ENCODE measurements at regions not wholly inside any gene's neighbourhood (a gene's known extent, or its start where the extent isn't known, plus 50 kb on each side); places are given as distances from the start of the nearest gene placed in this dataset.

DNA sequence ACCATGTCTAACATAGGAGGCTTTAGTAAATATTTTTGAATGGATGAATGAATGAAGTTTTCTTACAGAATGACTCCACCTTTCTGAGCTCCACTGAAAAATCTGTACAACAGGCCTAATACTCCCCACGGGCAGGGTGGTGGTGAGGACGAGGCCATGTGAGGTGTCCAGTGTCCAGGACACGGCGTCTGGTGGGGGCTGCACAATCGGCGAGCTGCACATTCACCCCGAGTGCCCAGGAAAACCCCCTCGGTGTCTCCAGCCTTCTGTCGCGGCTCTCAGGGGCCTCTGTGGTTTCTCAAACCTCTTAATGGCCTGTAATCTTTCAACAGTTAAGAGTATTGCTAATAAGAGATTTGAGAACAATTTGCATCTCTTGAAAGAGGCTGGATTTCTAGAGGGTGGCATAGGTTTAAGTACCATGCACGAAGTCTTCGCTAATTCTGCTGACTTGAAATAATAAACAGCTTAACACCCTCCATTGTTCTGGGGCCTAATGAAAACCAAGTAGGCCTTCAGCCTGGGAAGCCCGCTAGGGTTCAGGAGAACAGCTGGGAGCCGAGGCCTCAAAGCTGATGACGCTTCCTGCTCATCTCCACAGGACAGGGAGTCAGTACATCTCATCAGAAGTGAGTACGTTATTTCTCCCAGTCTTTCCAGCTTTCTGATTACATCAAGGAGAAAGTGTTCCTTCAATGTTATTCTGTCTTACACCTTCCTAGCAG lies 304.6 kb upstream of the FOXF1 start:
- H3K4me3 ChIP-seq = no peak overlapping the region
- DNase-seq = no peak
- H3K27me3 ChIP-seq = peaks cover 0 to 15% (median under 1%) of the 10 kb centered on the region in 3 donors
- no peaks in the 10 kb centered on the region for H3K36me3 ChIP-seq
- H3K27ac ChIP-seq = no peak overlapping the region
- intact Hi-C loops (cut with DNase I; ENCODE audit: low total_unique reads) = no loop called here
- TF ChIP-seq CTCF (IDR thresholded peaks at IDR 0.05) (no peak), POLR2AphosphoS5 (IDR thresholded peaks at IDR 0.05) (no peak), EP300 (IDR thresholded peaks at IDR 0.05) (no peak), POLR2A (IDR thresholded peaks at IDR 0.05) (no peak)
- 71 to 82% (median 79%) methylated on average over 16 of the region's 16 CpGs for WGBS, 5 donors
- H3K4me1 ChIP-seq = peaks cover 0 to 7% (median 0%) of the 10 kb centered on the region in 4 donors
- H3K9me3 ChIP-seq = no peaks in the 10 kb centered on the region

- Histone ChIP-seq H3K4me1 (no peaks in the 10 kb centered on the region), H3K4me3 (no peak overlapping the region), H3K36me3 (no peaks in the 10 kb centered on the region), H3K27me3 (no peaks in the 10 kb centered on the region), H3K9me3 (no peaks in the 10 kb centered on the region), H3K27ac (no peak overlapping the region)
- 60 to 81% (median 69%) methylated on average over 5 of the region's 5 CpGs for WGBS, 5 donors
- intact Hi-C loops (cut with DNase I; ENCODE audit: low total_unique reads) = no loop called here
- TF ChIP-seq EP300 (IDR thresholded peaks at IDR 0.05) = no peak
- no peak for TF ChIP-seq CTCF (IDR thresholded peaks at IDR 0.05)
- TF ChIP-seq POLR2AphosphoS5 (IDR thresholded peaks at IDR 0.05) = no peak
- no peak for TF ChIP-seq POLR2A (IDR thresholded peaks at IDR 0.05)
- DNase-seq = no peak
Observed at GRCh38 chr16:86207350-86207749, 303.0 kb upstream of the FOXF1 start.

GRCh38 chr16:86209202-86209601 lies 301.1 kb upstream of the FOXF1 start:
- H3K4me3 ChIP-seq = no peak overlapping the region
- WGBS, 5 donors = 12 to 53% (median 39%) methylated on average over 2 of the region's 2 CpGs
- no peak for DNase-seq
- no peaks in the 10 kb centered on the region for H3K36me3 ChIP-seq
- intact Hi-C loops (cut with DNase I; ENCODE audit: low total_unique reads) = no loop called here
- H3K27ac ChIP-seq = no peak overlapping the region
- no peaks in the 10 kb centered on the region for H3K9me3 ChIP-seq
- TF ChIP-seq POLR2AphosphoS5 (IDR thresholded peaks at IDR 0.05) = no peak
- no peak for TF ChIP-seq EP300 (IDR thresholded peaks at IDR 0.05)
- no peak for TF ChIP-seq POLR2A (IDR thresholded peaks at IDR 0.05)
- TF ChIP-seq CTCF (IDR thresholded peaks at IDR 0.05) = no peak
- no peaks in the 10 kb centered on the region for H3K27me3 ChIP-seq
- H3K4me1 ChIP-seq = peaks cover 0 to 11% (median 5%) of the 10 kb centered on the region in 4 donors

GRCh38 chr16:86210403-86211193 lies 299.7 kb upstream of the FOXF1 start:
- H3K27me3 ChIP-seq = no peaks in the 10 kb centered on the region
- no peak for DNase-seq
- peaks cover 0 to 23% (median 7%) of the 10 kb centered on the region in 4 donors for H3K4me1 ChIP-seq
- TF ChIP-seq POLR2AphosphoS5 (IDR thresholded peaks at IDR 0.05) (no peak), POLR2A (IDR thresholded peaks at IDR 0.05) (no peak), EP300 (IDR thresholded peaks at IDR 0.05) (no peak), CTCF (IDR thresholded peaks at IDR 0.05) (no peak)
- no peak overlapping the region for H3K27ac ChIP-seq
- WGBS, 5 donors = 70 to 78% (median 75%) methylated on average over 19 of the region's 19 CpGs
- no peaks in the 10 kb centered on the region for H3K36me3 ChIP-seq
- no peak overlapping the region for H3K4me3 ChIP-seq
- H3K9me3 ChIP-seq = no peaks in the 10 kb centered on the region
- intact Hi-C loops (cut with DNase I; ENCODE audit: low total_unique reads) = no loop called here
